ENCODE measurements at regions not wholly inside any gene's neighbourhood (a gene's known extent, or its start where the extent isn't known, plus 50 kb on each side); places are given as distances from the start of the nearest gene placed in this dataset.

- TF ChIP-seq ETV5 (CRISPR knock-in tag; IDR thresholded peaks at IDR 0.05; ENCODE audit: borderline replicate concordance) = no peak
- no peak for TF ChIP-seq MAF1 (CRISPR knock-in tag; IDR thresholded peaks at IDR 0.05; ENCODE audit: borderline replicate concordance)
- TF ChIP-seq PHF20 (CRISPR knock-in tag; IDR thresholded peaks at IDR 0.05) = no peak
- TF ChIP-seq ARNT2 (CRISPR knock-in tag; IDR thresholded peaks at IDR 0.05; ENCODE audit: low read depth) = no peak
- no peak for TF ChIP-seq CENPT (CRISPR knock-in tag; IDR thresholded peaks at IDR 0.05; ENCODE audit: low read depth)
- no peak for TF ChIP-seq HNRNPL (IDR thresholded peaks at IDR 0.05; ENCODE audit: low read depth, low read length)
- TF ChIP-seq ARNTL (CRISPR knock-in tag; IDR thresholded peaks at IDR 0.05) = no peak
- TF ChIP-seq FLYWCH1 (CRISPR knock-in tag; IDR thresholded peaks at IDR 0.05) = no peak
- TF ChIP-seq YEATS4 (CRISPR knock-in tag; IDR thresholded peaks at IDR 0.05; ENCODE audit: borderline replicate concordance) = no peak
- no peak for TF ChIP-seq JDP2 (CRISPR knock-in tag; IDR thresholded peaks at IDR 0.05; ENCODE audit: borderline replicate concordance)
- no peak for TF ChIP-seq FOXP1 (IDR thresholded peaks at IDR 0.05)
- TF ChIP-seq FOXP1 (CRISPR knock-in tag; IDR thresholded peaks at IDR 0.05) = no peak
- no peak for TF ChIP-seq MED8 (CRISPR knock-in tag; IDR thresholded peaks at IDR 0.05; ENCODE audit: insufficient replicate concordance)
- no peak for TF ChIP-seq MYPOP (CRISPR knock-in tag; IDR thresholded peaks at IDR 0.05)
- no peak for TF ChIP-seq ZNF3 (CRISPR knock-in tag; IDR thresholded peaks at IDR 0.05)
- TF ChIP-seq JUNB (CRISPR knock-in tag; IDR thresholded peaks at IDR 0.05; ENCODE audit: borderline replicate concordance) = no peak
- no peak for TF ChIP-seq MXI1 (IDR thresholded peaks at IDR 0.05; ENCODE audit: borderline replicate concordance, low read depth, low read length)
- no peak for TF ChIP-seq HHEX (CRISPR knock-in tag; IDR thresholded peaks at IDR 0.05)
- TF ChIP-seq, protein P1, sequence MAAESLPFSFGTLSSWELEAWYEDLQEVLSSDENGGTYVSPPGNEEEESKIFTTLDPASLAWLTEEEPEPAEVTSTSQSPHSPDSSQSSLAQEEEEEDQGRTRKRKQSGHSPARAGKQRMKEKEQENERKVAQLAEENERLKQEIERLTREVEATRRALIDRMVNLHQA (CRISPR knock-in tag; IDR thresholded peaks at IDR 0.05) = no peak
- no peak for TF ChIP-seq ZNF317 (CRISPR knock-in tag; IDR thresholded peaks at IDR 0.05)
- Histone ChIP-seq H3K9ac (ENCODE audit: insufficient read depth, low read depth, low read length) (no peak overlapping the region), H3K79me2 (ENCODE audit: insufficient read depth, low read length) (no peaks in the 10 kb centered on the region), H3K27me3 (ENCODE audit: control insufficient read depth in 1 of 2, insufficient read depth in 2 of 2, low read length in 2 of 2) (no peaks in the 10 kb centered on the region), H4K20me1 (ENCODE audit: insufficient read depth, low read length) (no peaks in the 10 kb centered on the region), H3K4me3 (replicated peaks in 1 of 3; ENCODE audit: insufficient read depth in 1 of 3, low read depth in 2 of 3, low read length in 3 of 3) (no peak overlapping the region), H3K9me3 (ENCODE audit: low read length) (no peaks in the 10 kb centered on the region), H3K4me1 (ENCODE audit: insufficient read depth, low read length) (no peaks in the 10 kb centered on the region), H3K27ac (ENCODE audit: extremely low read length, insufficient read depth, low read length) (no peak overlapping the region), H3K36me3 (replicated peaks in 1 of 2; ENCODE audit: control insufficient read depth in 1 of 2, insufficient read depth in 2 of 2, low read length in 2 of 2) (no peaks in the 10 kb centered on the region), H2AFZ (ENCODE audit: low read length) (no peak overlapping the region), H3K4me2 (ENCODE audit: low read depth, low read length) (no peak overlapping the region)
- FAIRE-seq = no peak
- BruUV-seq (replicated peaks) = no TSS peak
- 21% methylated on average over 2 of the region's 2 CpGs for WGBS (ENCODE audit: low lambda C conversion rate)
- DNase-seq (ENCODE audit: low spot score) = no peak
- intact Hi-C loops (cut with micrococcal nuclease; ENCODE audit: unreplicated experiment) (no loop called here), in situ Hi-C loops (cut with HindIII; ENCODE audit: extremely low pct_ligation_motif_present, low pct_unique_long_range_greater_than_20kb) (no loop called here)
- no peak for ATAC-seq
- ChIA-PET POLR2A (no interaction called here), CTCF (ENCODE audit: low intra/inter-chr PET ratio, low total read pairs) (no interaction called here)
Measured at GRCh38 chr11:45543081-45543480, 122.3 kb downstream of the CHST1 start.
